GM23338 (cell line): ENCODE measurements at regions not wholly inside any gene's neighbourhood (a gene's known extent, or its start where the extent isn't known, plus 50 kb on each side); places are given as distances from the start of the nearest gene placed in this dataset.

Source experiments
- ATAC-seq: fragments of 200-7000 bp; cut with Tn5 transposase; 3 replicates; pipeline ENCODE4 v1.9.1; 2020
- DNase-seq: peaks from one replicate; pipeline ENCODE4 v3.0.0-alpha.2; 2015; ENCODE audit warnings: low spot score
- H2AFZ ChIP-seq: fragments of 200-600 bp; sonication (generic); 2 replicates; pipeline ENCODE4 v1.8.0; 2016; ENCODE audit warnings: antibody characterized with exemption, mild to moderate bottlenecking, moderate library complexity
- H3F3A ChIP-seq: fragments of 200-600 bp; sonication (generic); replicated peaks from 2 replicates; pipeline ENCODE4 v1.8.0; 2017; ENCODE audit warnings: antibody characterized with exemption, mixed run types, low read depth
- H3K27ac ChIP-seq: fragments of 200-600 bp; sonication (generic); 2 replicates; pipeline ENCODE4 v1.6.1; 2016; ENCODE audit warnings: low read depth
- H3K27me3 ChIP-seq: fragments of 200-600 bp; sonication (generic); 2 replicates; pipeline ENCODE4 v1.8.0; 2016; ENCODE audit warnings: mild to moderate bottlenecking, mixed run types, moderate library complexity; ENCODE audit not compliant: insufficient read depth
- H3K36me3 ChIP-seq: fragments of 200-600 bp; sonication (generic); 2 replicates; pipeline ENCODE4 v1.8.0; 2016; ENCODE audit warnings: mild to moderate bottlenecking; ENCODE audit not compliant: insufficient read depth
- H3K4me1 ChIP-seq: fragments of 200-600 bp; sonication (generic); 2 replicates; pipeline ENCODE4 v1.8.0; 2016; ENCODE audit warnings: mild to moderate bottlenecking, moderate library complexity; ENCODE audit not compliant: insufficient read depth
- H3K4me2 ChIP-seq: fragments of 200-600 bp; sonication (generic); 2 replicates; pipeline ENCODE4 v1.7.1; 2017; ENCODE audit warnings: mixed run types
- H3K4me3 ChIP-seq: fragments of 200-600 bp; sonication (generic); 2 replicates; pipeline ENCODE4 v1.6.1; 2016; ENCODE audit warnings: mixed run types
- H3K79me2 ChIP-seq: fragments of 200-600 bp; sonication (generic); replicated peaks from 2 replicates; pipeline ENCODE4 v1.8.0; 2017; ENCODE audit warnings: mild to moderate bottlenecking; ENCODE audit not compliant: insufficient read depth
- H3K9me2 ChIP-seq: fragments of 200-600 bp; sonication (generic); 2 replicates; pipeline ENCODE4 v1.8.0; 2017; ENCODE audit not compliant: insufficient read depth
- H4K20me1 ChIP-seq: fragments of 200-600 bp; sonication (generic); replicated peaks from 2 replicates; pipeline ENCODE4 v1.8.0; 2017; ENCODE audit warnings: mild to moderate bottlenecking; ENCODE audit not compliant: insufficient read depth
- H3K27ac Mint-ChIP-seq: 2 replicates; pipeline ENCODE4 v1.8.0; 2020; ENCODE audit warnings: inconsistent platforms, mild to moderate bottlenecking, moderate library complexity, mixed read lengths
- H3K27me3 Mint-ChIP-seq: 3 replicates; pipeline ENCODE4 v1.8.0; 2022; ENCODE audit warnings: low read depth, mild to moderate bottlenecking, moderate library complexity, mixed read lengths, inconsistent platforms; ENCODE audit not compliant: insufficient read depth, poor library complexity
- H3K36me3 Mint-ChIP-seq: 3 replicates; pipeline ENCODE4 v1.8.0; 2021; ENCODE audit warnings: low read depth, mild to moderate bottlenecking, inconsistent platforms, moderate library complexity, mixed read lengths
- H3K4me1 Mint-ChIP-seq: 3 replicates; pipeline ENCODE4 v1.8.0; 2020; ENCODE audit warnings: mild to moderate bottlenecking, inconsistent platforms, mixed read lengths
- H3K4me3 Mint-ChIP-seq: 3 replicates; pipeline ENCODE4 v1.8.0; 2021; ENCODE audit warnings: moderate library complexity, mild to moderate bottlenecking, inconsistent platforms, mixed read lengths
- H3K9me3 Mint-ChIP-seq: 3 replicates; pipeline ENCODE4 v1.8.0; 2020; ENCODE audit warnings: moderate library complexity, mild to moderate bottlenecking, inconsistent platforms, mixed read lengths
- CREB1 ChIP-seq: fragments of 250-450 bp; sonication (Bioruptor Pico); IDR thresholded peaks from 2 replicates; pipeline ENCODE4 v1.5.0; 2020; ENCODE audit warnings: low read depth, mild to moderate bottlenecking, moderate library complexity
- CTCF ChIP-seq, 2 experiments: fragments of 200-600 bp in 1 of 2; sonication (generic) in 1 of 2; conservative IDR thresholded peaks; 2 replicates each; pipeline versions ENCODE4 v1.5.1 to v1.6.1; 2016 to 2017; ENCODE audit warnings: antibody characterized with exemption in 2 of 2, low read depth in 2 of 2, mild to moderate bottlenecking in 2 of 2, moderate library complexity in 1 of 2
- EZH2 ChIP-seq: fragments of 200-600 bp; sonication (generic); IDR thresholded peaks from one replicate; pipeline ENCODE4 v1.8.0; 2017; ENCODE audit warnings: antibody characterized with exemption, mild to moderate bottlenecking, low read depth; ENCODE audit not compliant: unreplicated experiment
- EZH2phosphoT487 ChIP-seq: fragments of 200-600 bp; sonication (generic); IDR thresholded peaks from one replicate; pipeline ENCODE4 v1.8.1; 2018; ENCODE audit warnings: antibody characterized with exemption; ENCODE audit not compliant: unreplicated experiment
- JUNB ChIP-seq: IDR thresholded peaks from one replicate; pipeline ENCODE4 v1.6.1; 2016; ENCODE audit warnings: antibody characterized with exemption; ENCODE audit not compliant: unreplicated experiment
- REST ChIP-seq: IDR thresholded peaks from one replicate; pipeline ENCODE4 v1.6.1; 2018; ENCODE audit warnings: antibody characterized with exemption; ENCODE audit not compliant: unreplicated experiment
- STAT1 ChIP-seq: IDR thresholded peaks from one replicate; pipeline ENCODE4 v1.6.1; 2016; ENCODE audit warnings: antibody characterized with exemption; ENCODE audit not compliant: unreplicated experiment
- ZNF331 ChIP-seq: fragments of 250-450 bp; sonication (Bioruptor Pico); IDR thresholded peaks from 2 replicates; pipeline ENCODE4 v1.5.0; 2020; ENCODE audit warnings: low read depth, mild to moderate bottlenecking, moderate library complexity
- ZNF462 ChIP-seq: fragments of 250-450 bp; sonication (Bioruptor Pico); IDR thresholded peaks from 2 replicates; pipeline ENCODE4 v1.5.0; 2020; ENCODE audit warnings: mild to moderate bottlenecking, moderate library complexity

- no peak for DNase-seq
- Histone ChIP-seq H3K4me1 (0 out of 2 replicates have a peak, but pooled peaks cover 4% of the 10 kb centered on the region), H3K9me2 (no peaks in the 10 kb centered on the region), H3K27ac (no peak overlapping the region), H4K20me1 (no peaks in the 10 kb centered on the region), H3K79me2 (no peaks in the 10 kb centered on the region), H2AFZ (no peak overlapping the region), H3K27me3 (no peaks in the 10 kb centered on the region), H3F3A (no peaks in the 10 kb centered on the region), H3K36me3 (no peaks in the 10 kb centered on the region), H3K4me2 (no peak overlapping the region), H3K4me3 (no peak overlapping the region)
- Mint-ChIP-seq H3K4me3 (no peak overlapping the region), H3K36me3 (no peaks in the 10 kb centered on the region), H3K27me3 (no peaks in the 10 kb centered on the region), H3K9me3 (no peaks in the 10 kb centered on the region), H3K4me1 (peaks cover 6% of the 10 kb centered on the region; the same call in 2 of the 3 replicates), H3K27ac (no peak overlapping the region)
- ATAC-seq, result no peak
- TF ChIP-seq ZNF462 (CRISPR knock-in tag) (no peak), EZH2phosphoT487 (no peak), REST (no peak), CTCF (conservative IDR thresholded peaks at IDR 0.05; ENCODE audit: low read depth in 2 of 2) (no peak), JUNB (no peak), CREB1 (CRISPR knock-in tag) (no peak), STAT1 (no peak), EZH2 (no peak), ZNF331 (no peak)
Observed at GRCh38 chr15:29360152-29360551, 90.5 kb upstream of the NSMCE3 start.
